HG03439 (cell line): ENCODE measurements at regions not wholly inside any gene's neighbourhood (a gene's known extent, or its start where the extent isn't known, plus 50 kb on each side); places are given as distances from the start of the nearest gene placed in this dataset.
"Not testable (repeated sequence)": the region's sequence is repeated elsewhere in the genome, so short reads cannot be mapped to it uniquely, and the experiment has no call there.

ENCODE experiments used
- ATAC-seq: cut with Tn5 transposase; IDR thresholded peaks from one replicate; pipeline ENCODE4 v1.9.1; 2021; ENCODE audit warnings: mild to moderate bottlenecking, moderate library complexity; ENCODE audit not compliant: unreplicated experiment

DNA sequence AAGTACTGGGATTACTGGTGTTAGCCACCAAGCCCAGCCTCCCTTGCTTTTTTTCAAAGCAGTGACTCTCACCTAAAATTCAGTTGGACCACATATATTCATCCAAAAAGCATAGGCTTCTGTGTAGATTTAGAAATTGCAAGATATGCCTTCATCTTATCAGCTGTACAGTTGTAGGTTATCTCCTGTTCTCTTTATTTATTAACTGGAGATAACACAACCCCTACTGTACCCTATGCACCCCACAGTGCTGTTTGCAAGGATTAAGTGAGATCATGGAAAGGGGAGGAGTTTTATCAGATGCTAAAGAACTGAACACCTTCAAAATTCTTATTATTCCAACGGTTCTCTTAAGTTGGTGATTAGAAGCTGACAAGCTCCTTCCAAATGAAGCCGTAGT, 164.4 kb upstream of the JARID2 start:
- no peak for ATAC-seq

DNA sequence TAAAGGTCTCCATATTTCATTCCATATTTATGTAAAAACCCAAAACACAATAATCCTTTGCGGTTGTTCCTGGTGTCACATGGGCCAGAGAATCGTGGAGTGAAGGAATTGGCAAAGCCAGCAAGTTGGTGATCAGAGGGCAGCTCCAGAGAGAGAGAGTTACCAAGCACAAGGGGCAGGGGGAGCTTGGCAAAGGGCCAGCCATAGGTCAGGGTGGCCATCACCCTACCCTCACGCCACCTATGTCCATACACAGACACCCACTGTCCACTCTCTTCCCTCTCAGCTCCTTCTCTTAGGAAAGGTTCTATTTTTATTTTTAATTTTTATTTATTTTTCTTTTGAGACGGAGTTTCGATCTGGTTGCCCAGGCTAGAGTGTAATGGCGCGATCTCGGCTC, 163.2 kb upstream of the JARID2 start:
- no peak for ATAC-seq

GRCh38 chr6:15086348-15087158, 159.3 kb upstream of the JARID2 start:
- no peak for ATAC-seq

- ATAC-seq, result no peak
These were observed 158.7 kb upstream of the JARID2 start for GRCh38 chr6:15087186-15087589.

DNA sequence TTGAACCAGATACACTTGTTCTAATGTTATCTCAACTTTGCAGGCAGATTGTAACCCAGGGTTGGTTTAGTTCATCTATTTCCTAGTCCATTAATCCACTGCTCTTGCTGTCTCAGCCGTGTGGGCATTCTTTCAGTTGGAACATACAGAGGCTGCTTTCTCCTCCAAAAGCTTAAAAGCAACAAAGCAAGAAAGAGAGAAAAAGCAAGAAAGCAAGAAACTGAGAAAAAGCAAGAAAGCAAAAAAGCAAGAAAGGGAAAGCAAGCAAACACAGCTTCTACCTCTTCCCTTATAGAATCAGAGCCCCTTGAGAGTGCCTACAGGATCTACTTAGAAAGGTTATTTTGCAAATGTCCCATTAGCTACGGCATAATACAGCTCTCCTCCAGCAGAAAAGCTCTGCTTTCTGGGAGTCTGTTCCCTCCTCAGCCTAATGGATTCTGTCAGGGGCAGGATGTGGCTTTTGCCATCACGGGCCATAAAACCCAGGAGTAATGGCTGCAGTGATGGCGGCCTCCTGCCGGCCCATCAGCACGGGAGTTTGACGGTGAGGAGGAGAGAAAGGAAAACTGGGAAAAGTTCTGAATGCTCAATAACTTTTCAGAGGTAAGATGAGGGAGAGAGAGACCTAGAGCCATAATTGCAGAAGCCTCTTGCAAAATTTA, 156.8 kb upstream of the JARID2 start:
- no peak for ATAC-seq

GRCh38 chr6:15089569-15090144, 156.2 kb upstream of the JARID2 start:
- no peak for ATAC-seq

GRCh38 chr6:15090145-15090579, 155.7 kb upstream of the JARID2 start:
- ATAC-seq, result no peak

- ATAC-seq, result no peak
These were observed 155.0 kb upstream of the JARID2 start for GRCh38 chr6:15090745-15091384.

- ATAC-seq, result no peak
These were observed 148.7 kb upstream of the JARID2 start for GRCh38 chr6:15096894-15097837.

- ATAC-seq, result no peak
These were observed 144.7 kb upstream of the JARID2 start for GRCh38 chr6:15101130-15101529.

DNA sequence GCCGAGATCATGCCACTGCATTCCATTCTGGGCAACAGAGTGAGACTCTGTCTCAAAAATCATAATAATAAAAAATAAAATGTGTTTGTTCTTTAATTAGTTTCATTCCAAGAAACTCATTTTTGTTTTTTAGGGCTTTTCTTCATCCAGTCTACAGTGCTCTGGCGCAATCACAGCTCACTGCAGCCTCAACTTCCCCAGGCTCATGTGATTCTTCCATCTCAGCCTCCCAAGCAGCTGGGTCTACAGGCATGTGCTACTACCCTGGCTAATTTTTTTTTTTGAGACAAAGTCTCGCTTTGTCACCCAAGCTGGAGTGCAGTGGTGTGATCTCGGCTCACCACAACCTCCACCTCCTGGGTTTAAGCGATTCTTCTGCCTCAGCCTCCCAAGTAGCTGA, 143.6 kb upstream of the JARID2 start:
- no peak for ATAC-seq

- ATAC-seq, result no peak
These were observed 138.8 kb upstream of the JARID2 start for GRCh38 chr6:15106958-15107643.

GRCh38 chr6:15107644-15108382, 138.1 kb upstream of the JARID2 start:
- ATAC-seq, result no peak

DNA sequence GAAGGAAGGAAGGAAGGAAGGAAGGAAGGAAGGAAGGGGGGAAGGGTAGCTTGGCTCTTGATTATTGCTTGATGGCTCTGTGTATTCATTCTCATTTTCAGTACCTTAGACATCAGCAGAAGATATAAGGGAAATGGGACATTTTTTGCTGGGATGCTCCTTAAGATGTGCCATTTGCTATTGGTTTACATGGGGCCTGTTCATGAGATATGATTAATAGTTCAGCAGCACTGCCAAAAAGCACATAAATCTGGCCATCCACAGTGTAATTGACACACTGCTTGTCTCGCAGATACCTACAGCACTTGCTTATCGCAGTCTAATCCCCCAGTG, 137.5 kb upstream of the JARID2 start:
- ATAC-seq, result no peak

DNA sequence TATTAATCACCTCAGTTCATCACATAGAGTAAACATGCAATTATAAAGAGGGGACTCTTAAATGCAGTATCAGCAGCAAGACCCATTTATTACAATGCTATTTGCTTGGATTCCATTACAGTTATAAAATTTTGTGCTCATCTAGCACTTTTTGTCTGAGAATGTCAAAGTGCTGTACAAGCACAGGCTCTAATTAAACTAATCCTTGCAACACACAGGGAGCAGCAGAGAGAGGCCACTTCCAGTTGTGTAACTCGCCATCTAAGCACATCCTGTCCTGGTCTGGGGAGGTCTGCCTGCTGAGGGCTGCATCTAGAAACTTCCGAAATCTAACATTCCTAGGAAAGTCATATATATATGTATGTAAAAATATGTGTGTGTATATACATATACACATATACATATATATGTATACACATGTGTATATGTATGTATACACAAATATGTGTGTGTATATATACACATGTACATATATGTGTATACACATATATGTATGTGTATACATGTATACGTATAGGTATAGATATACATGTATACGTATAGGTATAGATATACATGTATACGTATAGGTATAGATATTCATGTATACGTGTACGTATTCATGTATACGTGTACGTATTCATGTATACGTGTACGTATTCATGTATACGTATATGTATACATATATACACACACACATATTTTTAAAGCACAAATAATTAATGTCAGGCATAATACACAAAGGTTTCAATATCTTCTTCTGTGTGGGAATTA, 136.4 kb upstream of the JARID2 start:
- no peak for ATAC-seq

GRCh38 chr6:15110726-15111354, 135.0 kb upstream of the JARID2 start:
- no peak for ATAC-seq

DNA sequence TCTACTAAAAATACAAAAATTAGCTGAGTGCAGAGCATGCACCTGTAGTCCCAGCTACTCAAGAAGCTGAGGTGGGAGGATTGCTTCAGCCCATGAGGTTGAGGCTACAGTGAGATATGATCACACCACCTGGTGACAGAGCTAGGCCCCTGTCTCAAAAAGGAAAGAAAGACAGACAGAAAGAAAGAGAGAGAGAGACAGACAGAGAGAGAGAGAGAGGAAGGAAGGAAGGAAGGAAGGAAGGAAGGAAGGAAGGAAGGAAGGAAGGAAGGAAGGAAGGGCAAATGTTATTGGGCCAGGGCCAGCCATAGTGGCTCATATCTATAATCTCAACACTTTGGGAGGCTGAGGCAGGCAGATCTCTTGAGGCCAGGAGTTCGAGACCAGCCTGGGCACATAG, 134.3 kb upstream of the JARID2 start:
- not testable (repeated sequence) for ATAC-seq

GRCh38 chr6:15113587-15113986, 132.3 kb upstream of the JARID2 start:
- no peak for ATAC-seq
